ENCODE measurements at regions not wholly inside any gene's neighbourhood (a gene's known extent, or its start where the extent isn't known, plus 50 kb on each side); places are given as distances from the start of the nearest gene placed in this dataset.

DNA sequence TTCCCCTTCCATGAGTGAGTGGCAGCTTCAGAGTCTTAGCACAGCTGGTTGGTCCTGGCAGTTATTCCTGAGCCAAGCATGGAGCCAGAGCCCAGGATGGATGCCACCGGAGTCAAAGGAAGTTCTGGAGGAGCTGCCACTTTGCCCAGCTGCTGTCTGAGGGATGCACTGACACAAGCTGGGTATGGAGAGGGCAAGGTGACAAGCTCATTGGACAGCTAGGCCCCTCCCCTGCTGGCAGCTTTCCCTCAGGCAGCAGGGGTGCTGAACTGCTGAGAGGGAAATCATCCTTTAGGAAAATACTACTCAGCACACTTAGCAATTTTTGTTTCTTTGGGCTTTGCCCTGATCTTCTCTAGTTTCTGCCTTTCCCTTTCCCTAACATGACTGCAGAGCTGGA, 99.3 kb upstream of the SESN3 start:
- H3K4me2 ChIP-seq (ENCODE audit: low read length), result no peak overlapping the region
- no peaks in the 10 kb centered on the region for H3K27me3 ChIP-seq (ENCODE audit: insufficient read depth, low read length)
- no peaks in the 10 kb centered on the region for H4K20me1 ChIP-seq (ENCODE audit: insufficient read depth)
- no peaks in the 10 kb centered on the region for H3K36me3 ChIP-seq (ENCODE audit: control insufficient read depth in 1 of 2, insufficient read depth in 2 of 2, low read length in 2 of 2)
- TF ChIP-seq, protein P1, sequence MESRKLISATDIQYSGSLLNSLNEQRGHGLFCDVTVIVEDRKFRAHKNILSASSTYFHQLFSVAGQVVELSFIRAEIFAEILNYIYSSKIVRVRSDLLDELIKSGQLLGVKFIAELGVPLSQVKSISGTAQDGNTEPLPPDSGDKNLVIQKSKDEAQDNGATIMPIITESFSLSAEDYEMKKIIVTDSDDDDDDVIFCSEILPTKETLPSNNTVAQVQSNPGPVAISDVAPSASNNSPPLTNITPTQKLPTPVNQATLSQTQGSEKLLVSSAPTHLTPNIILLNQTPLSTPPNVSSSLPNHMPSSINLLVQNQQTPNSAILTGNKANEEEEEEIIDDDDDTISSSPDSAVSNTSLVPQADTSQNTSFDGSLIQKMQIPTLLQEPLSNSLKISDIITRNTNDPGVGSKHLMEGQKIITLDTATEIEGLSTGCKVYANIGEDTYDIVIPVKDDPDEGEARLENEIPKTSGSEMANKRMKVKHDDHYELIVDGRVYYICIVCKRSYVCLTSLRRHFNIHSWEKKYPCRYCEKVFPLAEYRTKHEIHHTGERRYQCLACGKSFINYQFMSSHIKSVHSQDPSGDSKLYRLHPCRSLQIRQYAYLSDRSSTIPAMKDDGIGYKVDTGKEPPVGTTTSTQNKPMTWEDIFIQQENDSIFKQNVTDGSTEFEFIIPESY (IDR thresholded peaks at IDR 0.05; ENCODE audit: extremely low read depth, insufficient replicate concordance, low read length), result no peak
- TF ChIP-seq CBX3 (IDR thresholded peaks at IDR 0.05; ENCODE audit: low read depth) (no peak), ELF1 (IDR thresholded peaks at IDR 0.05; ENCODE audit: borderline replicate concordance, low read depth) (no peak), EZH2 (IDR thresholded peaks at IDR 0.05) (no peak)
- TF ChIP-seq, protein P2, sequence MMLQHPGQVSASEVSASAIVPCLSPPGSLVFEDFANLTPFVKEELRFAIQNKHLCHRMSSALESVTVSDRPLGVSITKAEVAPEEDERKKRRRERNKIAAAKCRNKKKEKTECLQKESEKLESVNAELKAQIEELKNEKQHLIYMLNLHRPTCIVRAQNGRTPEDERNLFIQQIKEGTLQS (IDR thresholded peaks at IDR 0.05), result no peak
- no peak overlapping the region for H3K9ac ChIP-seq (ENCODE audit: low read length)
- ATAC-seq, result no peak
- ChIA-PET POLR2A (no interaction called here), CTCF (no interaction called here), RAD21 (ENCODE audit: low non-redundant PET in 1 of 2, low total read pairs in 2 of 2, uncharacterized antibody in 2 of 2, unreplicated experiment in 2 of 2) (no interaction called here)
- 0 out of 4 replicates have a peak, but pooled peaks cover 0 to 4% of the 10 kb centered on the region in 2 experiments for H3K4me1 ChIP-seq (ENCODE audit: control insufficient read depth in 1 of 2, insufficient read depth in 2 of 2, low read length in 2 of 2)
- DNase-seq (ENCODE audit: low read depth, low spot score), result no peak
- no peaks in the 10 kb centered on the region for H3K9me2 ChIP-seq (ENCODE audit: insufficient read depth)
- no TSS peak for BruUV-seq (replicated peaks)
- H3K27ac ChIP-seq (ENCODE audit: low read depth, low read length), result no peak overlapping the region
- no peak overlapping the region for H3K4me3 ChIP-seq (replicated peaks in 1 of 2; ENCODE audit: low read depth in 1 of 2, low read length in 2 of 2)
- no peaks in the 10 kb centered on the region for H3K9me3 ChIP-seq (ENCODE audit: control insufficient read depth in 1 of 2, insufficient read depth in 1 of 2, low read depth in 1 of 2, low read length in 2 of 2)
- no peak overlapping the region for H2AFZ ChIP-seq (ENCODE audit: low read depth, low read length, poor library complexity, severe bottlenecking)
- H3K79me2 ChIP-seq (ENCODE audit: insufficient read depth, low read length), result no peaks in the 10 kb centered on the region
- intact Hi-C loops (cut with micrococcal nuclease), result no loop called here

DNA sequence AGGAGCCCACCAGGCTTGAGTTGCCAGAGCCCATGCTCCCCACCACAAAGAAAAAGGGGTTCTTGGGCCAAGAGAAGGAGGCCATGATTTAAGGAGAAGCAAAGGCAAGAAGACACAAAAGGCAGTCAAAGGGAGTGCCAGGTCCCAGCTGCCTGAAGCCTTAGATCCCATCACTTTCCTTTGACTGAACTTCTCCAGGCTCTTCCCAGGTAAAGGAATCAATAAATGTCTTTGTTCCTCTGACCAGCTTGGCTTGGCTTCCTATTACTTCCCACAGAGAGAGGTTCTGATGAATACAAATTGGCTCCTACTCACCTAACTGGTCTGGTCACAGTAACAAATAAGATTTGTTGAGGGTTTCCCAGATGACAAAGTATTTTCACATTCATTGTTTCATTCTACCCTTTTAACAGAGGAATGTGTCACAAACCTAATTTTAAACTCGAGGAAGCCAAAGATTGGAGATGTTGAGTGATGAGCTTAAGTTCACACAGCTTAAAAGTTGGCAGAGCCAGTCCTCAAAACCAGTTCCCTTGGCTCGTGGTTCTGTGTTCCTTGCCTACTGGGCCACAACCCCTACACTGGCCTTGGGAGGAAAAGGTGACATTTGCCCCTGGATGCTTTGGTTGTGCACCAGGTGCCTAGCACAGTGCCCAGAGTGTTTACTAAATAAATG, 96.4 kb upstream of the SESN3 start:
- Histone ChIP-seq H3K4me3 (replicated peaks in 1 of 2; ENCODE audit: low read depth in 1 of 2, low read length in 2 of 2) (no peak overlapping the region), H3K79me2 (ENCODE audit: insufficient read depth, low read length) (no peaks in the 10 kb centered on the region), H2AFZ (ENCODE audit: low read depth, low read length, poor library complexity, severe bottlenecking) (no peak overlapping the region), H3K9me2 (ENCODE audit: insufficient read depth) (no peaks in the 10 kb centered on the region), H3K9ac (ENCODE audit: low read length) (no peak overlapping the region), H3K27ac (ENCODE audit: low read depth, low read length) (no peak overlapping the region), H3K36me3 (ENCODE audit: control insufficient read depth in 1 of 2, insufficient read depth in 2 of 2, low read length in 2 of 2) (no peaks in the 10 kb centered on the region), H4K20me1 (ENCODE audit: insufficient read depth) (no peaks in the 10 kb centered on the region), H3K9me3 (ENCODE audit: control insufficient read depth in 1 of 2, insufficient read depth in 1 of 2, low read depth in 1 of 2, low read length in 2 of 2) (no peaks in the 10 kb centered on the region), H3K27me3 (ENCODE audit: insufficient read depth, low read length) (no peaks in the 10 kb centered on the region), H3K4me1 (ENCODE audit: control insufficient read depth in 1 of 2, insufficient read depth in 2 of 2, low read length in 2 of 2) (0 out of 4 replicates have a peak, but pooled peaks cover 0 to 4% of the 10 kb centered on the region in 2 experiments), H3K4me2 (ENCODE audit: low read length) (no peak overlapping the region)
- DNase-seq (ENCODE audit: low read depth, low spot score) (no peak), ATAC-seq (no peak)
- ChIA-PET CTCF (no interaction called here), POLR2A (no interaction called here), RAD21 (ENCODE audit: low non-redundant PET in 1 of 2, low total read pairs in 2 of 2, uncharacterized antibody in 2 of 2, unreplicated experiment in 2 of 2) (no interaction called here)
- BruUV-seq (replicated peaks), result no TSS peak
- intact Hi-C loops (cut with micrococcal nuclease), result no loop called here
- TF ChIP-seq, protein P2 (IDR thresholded peaks at IDR 0.05), result no peak
- TF ChIP-seq ELF1 (IDR thresholded peaks at IDR 0.05; ENCODE audit: borderline replicate concordance, low read depth) (no peak), SP1 (IDR thresholded peaks at IDR 0.05; ENCODE audit: low read depth) (no peak), EGR1 (IDR thresholded peaks at IDR 0.05; ENCODE audit: low read depth) (no peak), SIN3A (IDR thresholded peaks at IDR 0.05; ENCODE audit: low read depth) (no peak), CBX3 (IDR thresholded peaks at IDR 0.05; ENCODE audit: low read depth) (no peak), YY1 (IDR thresholded peaks at IDR 0.05; ENCODE audit: extremely low read depth, insufficient replicate concordance, low read depth, low read length) (no peak), CEBPB (IDR thresholded peaks at IDR 0.05; ENCODE audit: low read depth) (no peak), RAD21 (IDR thresholded peaks at IDR 0.05; ENCODE audit: low read depth) (no peak), EZH2phosphoT487 (IDR thresholded peaks at IDR 0.05; ENCODE audit: borderline replicate concordance) (no peak), TCF7L2 (IDR thresholded peaks at IDR 0.05; ENCODE audit: borderline replicate concordance, extremely low read depth, insufficient read depth, insufficient read length) (no peak)

All from HCT116 (cell line).